Esophagus squamous epithelium (tissue), 4 donors: ENCODE measurements at regions not wholly inside any gene's neighbourhood (a gene's known extent, or its start where the extent isn't known, plus 50 kb on each side); places are given as distances from the start of the nearest gene placed in this dataset.

Experiments
- CTCF ChIP-seq, 6 experiments: fragments of 450-650 bp in 4 of 6; fragments of 200-600 bp in 2 of 6; sonication (generic) in 2 of 6; IDR thresholded peaks; one replicate each; pipeline ENCODE4 v1.5.1; 2016 to 2019; ENCODE audit warnings: antibody characterized with exemption in 6 of 6, mild to moderate bottlenecking in 4 of 6, moderate library complexity in 4 of 6
- POLR2A ChIP-seq, 4 donors: fragments of 450-650 bp; IDR thresholded peaks; one replicate each; pipeline ENCODE4 v1.6.1; 2017; ENCODE audit warnings: antibody characterized with exemption in 4 of 4, mild to moderate bottlenecking in 4 of 4, moderate library complexity in 3 of 4

- TF ChIP-seq POLR2A (IDR thresholded peaks at IDR 0.05) (no peak), CTCF (IDR thresholded peaks at IDR 0.05) (no peak)
These were observed 946.0 kb downstream of the RAB28 start for GRCh38 chr4:12538162-12538561.
